IMR-90 (cell line): ENCODE measurements at regions not wholly inside any gene's neighbourhood (a gene's known extent, or its start where the extent isn't known, plus 50 kb on each side); places are given as distances from the start of the nearest gene placed in this dataset.

Experiments
- ATAC-seq: fragments of 200-7000 bp; cut with Tn5 transposase; 2 replicates; pipeline ENCODE4 v1.9.1; 2020; ENCODE audit warnings: low read depth, mild to moderate bottlenecking, moderate library complexity
- BruUV-seq: library from RNA; stranded (reverse); fragments of 400-500 nt; replicated peaks from 2 replicates; lab custom pipeline; 2021; lab: Mats Ljungman, UMichigan
- CTCF ChIA-PET: fragments of 300-600 bp; formaldehyde crosslinking; extraction: SDS; loops from one replicate; lab custom pipeline; 2021; ENCODE audit warnings: antibody characterized with exemption; lab: Yijun Ruan, JAX
- POLR2A ChIA-PET: fragments of 300-600 bp; sonication (Branson Sonifier 250); formaldehyde crosslinking; loops from one replicate; lab custom pipeline; 2022; ENCODE audit warnings: antibody characterized with exemption; ENCODE audit not compliant: unreplicated experiment; lab: Charles Lee
- DNase-seq: peaks from one replicate; pipeline ENCODE4 v3.0.0; 2013
- H2AFZ ChIP-seq: replicated peaks from 2 replicates; pipeline ENCODE3; 2013; ENCODE audit warnings: low read length, mild to moderate bottlenecking; ENCODE audit not compliant: poor library complexity
- H2AK5ac ChIP-seq: 2 replicates; pipeline ENCODE4 v1.6.1; 2013; ENCODE audit warnings: low read depth, low read length, inconsistent platforms
- H2AK9ac ChIP-seq: replicated peaks from 2 replicates; pipeline ENCODE3; 2013; ENCODE audit warnings: mild to moderate bottlenecking, low read depth, low read length, moderate library complexity; ENCODE audit not compliant: poor library complexity
- H2BK120ac ChIP-seq: 2 replicates; pipeline ENCODE4 v1.6.1; 2013; ENCODE audit warnings: low read depth, low read length, inconsistent platforms
- H2BK15ac ChIP-seq: 3 replicates; pipeline ENCODE4 v1.6.1; 2013; ENCODE audit warnings: low read depth, low read length, inconsistent platforms
- H2BK20ac ChIP-seq: 2 replicates; pipeline ENCODE4 v1.6.1; 2013; ENCODE audit warnings: low read depth, mild to moderate bottlenecking, inconsistent platforms, low read length, moderate library complexity
- H2BK5ac ChIP-seq: 2 replicates; pipeline ENCODE4 v1.6.1; 2013; ENCODE audit warnings: mild to moderate bottlenecking, low read depth, low read length, inconsistent platforms; ENCODE audit not compliant: poor library complexity, severe bottlenecking
- H3K14ac ChIP-seq: replicated peaks from 2 replicates; pipeline ENCODE4 v1.6.1; 2013; ENCODE audit warnings: low read depth, low read length, inconsistent platforms
- H3K18ac ChIP-seq: 2 replicates; pipeline ENCODE4 v1.6.1; 2013; ENCODE audit warnings: low read depth, low read length, control low read depth
- H3K23ac ChIP-seq: 2 replicates; pipeline ENCODE4 v1.6.1; 2013; ENCODE audit warnings: low read depth, low read length, inconsistent platforms
- H3K27ac ChIP-seq: 2 replicates; pipeline ENCODE4 v1.5.1; 2013; ENCODE audit warnings: mild to moderate bottlenecking, control low read depth, low read length; ENCODE audit not compliant: insufficient read depth
- H3K27me3 ChIP-seq: 2 replicates; pipeline ENCODE4 v1.6.1; 2013; ENCODE audit warnings: low read length; ENCODE audit not compliant: control insufficient read depth, insufficient read depth
- H3K36me3 ChIP-seq: 2 replicates; pipeline ENCODE4 v1.6.1; 2013; ENCODE audit warnings: low read length, mixed read lengths; ENCODE audit not compliant: control insufficient read depth, insufficient read depth
- H3K4ac ChIP-seq: 2 replicates; pipeline ENCODE4 v1.6.1; 2013; ENCODE audit warnings: low read depth, low read length, inconsistent platforms
- H3K4me1 ChIP-seq: 2 replicates; pipeline ENCODE4 v1.6.1; 2013; ENCODE audit warnings: low read length, mixed read lengths; ENCODE audit not compliant: control insufficient read depth, insufficient read depth
- H3K4me2 ChIP-seq: 2 replicates; pipeline ENCODE4 v1.6.1; 2013; ENCODE audit warnings: low read depth, mild to moderate bottlenecking, control low read depth, low read length, moderate library complexity
- H3K4me3 ChIP-seq: 2 replicates; pipeline ENCODE4 v1.5.1; 2013; ENCODE audit warnings: low read depth, mild to moderate bottlenecking, control low read depth, low read length, moderate library complexity; ENCODE audit not compliant: insufficient read depth
- H3K56ac ChIP-seq: 2 replicates; pipeline ENCODE4 v1.6.1; 2013; ENCODE audit warnings: low read length, inconsistent platforms; ENCODE audit not compliant: insufficient read depth; ENCODE audit errors: extremely low read depth
- H3K79me1 ChIP-seq, 2 experiments: 2 replicates each; pipeline ENCODE4 v1.6.1; 2013; ENCODE audit warnings: low read length in 2 of 2, inconsistent platforms in 1 of 2, low read depth in 1 of 2
- H3K9ac ChIP-seq: 2 replicates; pipeline ENCODE4 v1.6.1; 2013; ENCODE audit warnings: low read depth, low read length, control low read depth
- H3K9me1 ChIP-seq: 2 replicates; pipeline ENCODE4 v1.6.1; 2013; ENCODE audit warnings: low read length, inconsistent platforms; ENCODE audit not compliant: insufficient read depth
- H3K9me3 ChIP-seq: 2 replicates; pipeline ENCODE4 v1.6.1; 2013; ENCODE audit warnings: low read length; ENCODE audit not compliant: control insufficient read depth, insufficient read depth
- H4K20me1 ChIP-seq: 2 replicates; pipeline ENCODE4 v1.6.1; 2013; ENCODE audit warnings: low read length, inconsistent platforms; ENCODE audit not compliant: insufficient read depth
- H4K5ac ChIP-seq: 2 replicates; pipeline ENCODE4 v1.6.1; 2013; ENCODE audit warnings: mild to moderate bottlenecking, low read depth, low read length, control low read depth
- H4K8ac ChIP-seq, 2 experiments: 2 replicates each; pipeline ENCODE4 v1.6.1; 2013; ENCODE audit warnings: low read depth in 2 of 2, low read length in 2 of 2, control low read depth in 1 of 2, inconsistent platforms in 1 of 2
- H4K91ac ChIP-seq: 2 replicates; pipeline ENCODE4 v1.6.1; 2013; ENCODE audit warnings: low read depth, low read length, inconsistent platforms; ENCODE audit not compliant: insufficient read depth
- BHLHE40 ChIP-seq: fragments of 150-350 bp; IDR thresholded peaks from 2 replicates; pipeline ENCODE4 v1.6.1; 2016; ENCODE audit warnings: mild to moderate bottlenecking, low read depth, low read length
- CEBPB ChIP-seq: IDR thresholded peaks from 2 replicates; pipeline ENCODE4 v1.6.1; 2012; ENCODE audit warnings: low read depth, low read length, improper control_type of control experiment
- CHD1 ChIP-seq: IDR thresholded peaks from 2 replicates; pipeline ENCODE4 v1.6.1; 2012; ENCODE audit warnings: low read depth, low read length, improper control_type of control experiment
- CTCF ChIP-seq: conservative IDR thresholded peaks from 2 replicates; pipeline ENCODE4 v1.5.1; 2012; ENCODE audit warnings: mild to moderate bottlenecking, low read depth, low read length, improper control_type of control experiment
- FOS ChIP-seq: fragments of 150-350 bp; IDR thresholded peaks from 2 replicates; pipeline ENCODE4 v1.6.1; 2016; ENCODE audit warnings: low read depth, low read length
- MAFK ChIP-seq: IDR thresholded peaks from 2 replicates; pipeline ENCODE4 v1.6.1; 2012; ENCODE audit warnings: low read depth, low read length, improper control_type of control experiment
- MXI1 ChIP-seq: IDR thresholded peaks from 2 replicates; pipeline ENCODE4 v1.6.1; 2012; ENCODE audit warnings: low read depth, mild to moderate bottlenecking, low read length, moderate library complexity, borderline replicate concordance
- NFE2L2 ChIP-seq: fragments of 150-350 bp; IDR thresholded peaks from 2 replicates; pipeline ENCODE4 v1.6.1; 2016; ENCODE audit warnings: low read depth, mild to moderate bottlenecking, low read length
- POLR2A ChIP-seq: IDR thresholded peaks from 2 replicates; pipeline ENCODE4 v1.6.1; 2012; ENCODE audit warnings: mild to moderate bottlenecking, low read depth, low read length
- RAD21 ChIP-seq: IDR thresholded peaks from 2 replicates; pipeline ENCODE4 v1.6.1; 2012; ENCODE audit warnings: low read length, improper control_type of control experiment
- RCOR1 ChIP-seq: IDR thresholded peaks from 2 replicates; pipeline ENCODE4 v1.6.1; 2012; ENCODE audit warnings: mild to moderate bottlenecking, low read length, improper control_type of control experiment; ENCODE audit not compliant: insufficient replicate concordance
- RFX5 ChIP-seq: IDR thresholded peaks from 2 replicates; pipeline ENCODE4 v1.8.0; 2012; ENCODE audit warnings: low read depth, mild to moderate bottlenecking, low read length, moderate library complexity
- SMC3 ChIP-seq: fragments of 150-350 bp; IDR thresholded peaks from 2 replicates; pipeline ENCODE4 v1.6.1; 2016; ENCODE audit warnings: low read depth, mild to moderate bottlenecking, antibody characterized with exemption, low read length, moderate library complexity
- WGBS, 2 experiments: methylation state at CpG; one replicate each; pipeline versions ENCODE4 v1.1.5 to v1.1.7; 2013; ENCODE audit warnings: missing lambda C conversion rate in 2 of 2; ENCODE audit not compliant: insufficient read length in 1 of 2; ENCODE audit errors: extremely low coverage in 2 of 2; 5-methylcytosine and 5-hydroxymethylcytosine counted together
- dilution Hi-C: fragments of 300-500 bp; cut with HindIII; formaldehyde crosslinking; loops from one replicate; pipeline ENCODE4 v1.14.3; 2018; ENCODE audit warnings: low sequenced_read_pairs; ENCODE audit not compliant: unreplicated experiment
- in situ Hi-C: fragments of 300-500 bp; cut with MboI; formaldehyde crosslinking; loops from 3 replicates; pipeline ENCODE4 v1.14.3; 2019; ENCODE audit warnings: low sequenced_read_pairs, inconsistent platforms, mixed read lengths
- intact Hi-C: fragments of 100-400 bp; cut with micrococcal nuclease; formaldehyde crosslinking; loops from 2 replicates; pipeline ENCODE4 v1.10.0; 2022
- TF ChIP-seq, protein P1 (sequence below): fragments of 150-350 bp; IDR thresholded peaks from 2 replicates; pipeline ENCODE4 v1.6.1; 2016; ENCODE audit warnings: low read depth, mild to moderate bottlenecking, low read length, moderate library complexity, borderline replicate concordance
- TF ChIP-seq, protein P2 (sequence below): fragments of 150-350 bp; IDR thresholded peaks from 2 replicates; pipeline ENCODE4 v1.6.1; 2017; ENCODE audit warnings: mild to moderate bottlenecking, antibody characterized with exemption, low read length, low read depth

DNA sequence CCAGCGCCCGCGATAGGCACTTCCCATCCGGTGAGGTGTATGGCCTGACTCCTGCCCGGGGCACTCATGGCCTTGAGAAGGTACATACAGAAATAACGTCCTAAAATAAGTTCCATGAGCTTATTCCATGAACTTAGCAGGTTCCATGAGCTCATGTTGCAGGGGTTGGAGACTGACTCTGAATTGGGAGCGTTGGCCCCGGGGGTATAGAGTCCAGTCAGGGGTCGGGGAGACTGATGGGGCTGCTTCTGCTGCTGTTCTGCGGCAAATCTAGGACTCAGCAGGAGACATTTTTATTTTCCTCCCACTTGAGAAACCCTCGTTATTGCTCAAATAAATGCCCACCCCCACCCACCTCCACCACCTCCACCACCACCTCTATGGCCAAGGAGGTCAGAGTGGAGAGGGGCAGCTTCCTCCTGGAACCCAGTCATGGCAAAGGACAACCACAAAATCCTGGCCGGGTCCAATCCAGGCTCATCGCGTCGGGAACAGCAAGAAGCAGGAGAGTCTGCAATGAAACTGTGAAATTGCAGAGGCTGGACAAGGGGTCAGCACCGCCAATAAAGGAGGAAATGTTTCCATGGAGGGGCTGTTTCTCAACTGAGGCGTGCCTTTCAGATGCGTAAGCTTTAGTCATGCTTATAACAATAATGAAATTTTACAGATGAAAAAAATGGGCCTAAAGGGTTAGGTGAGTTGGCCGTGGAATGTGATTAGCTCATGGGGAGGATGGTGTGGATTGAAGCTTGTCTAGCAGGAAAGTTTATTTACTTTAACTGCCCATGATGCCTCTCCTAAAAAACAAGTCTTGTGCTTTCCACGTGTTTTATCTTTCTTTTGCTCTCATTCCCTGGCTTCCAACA is 136.6 kb upstream of the ALKAL2 start:
- BruUV-seq, result no TSS peak
- H3K27ac ChIP-seq, result no peak overlapping the region
- intact Hi-C loops (no loop called here), dilution Hi-C loops (no loop called here), in situ Hi-C loops (no loop called here)
- no peaks in the 10 kb centered on the region for H3K27me3 ChIP-seq
- H3K9me1 ChIP-seq, result no peaks in the 10 kb centered on the region
- no peak overlapping the region for H3K23ac ChIP-seq
- ATAC-seq (no peak), DNase-seq (no peak)
- H2AK5ac ChIP-seq, result no peak overlapping the region
- ChIA-PET CTCF (no interaction called here), POLR2A (no interaction called here)
- H3K4me2 ChIP-seq, result no peak overlapping the region
- H3K79me1 ChIP-seq, result no peaks in the 10 kb centered on the region
- no peaks in the 10 kb centered on the region for H4K20me1 ChIP-seq
- no peak overlapping the region for H2BK120ac ChIP-seq
- H3K4me3 ChIP-seq, result no peak overlapping the region
- H3K9me3 ChIP-seq, result peaks cover 47% of the 10 kb centered on the region
- H3K9ac ChIP-seq, result no peak overlapping the region
- H3K36me3 ChIP-seq, result no peaks in the 10 kb centered on the region
- no peak overlapping the region for H4K5ac ChIP-seq
- no peak overlapping the region for H3K14ac ChIP-seq
- no peak overlapping the region for H4K8ac ChIP-seq
- no peak overlapping the region for H3K4ac ChIP-seq
- no peak overlapping the region for H3K18ac ChIP-seq
- no peak overlapping the region for H4K91ac ChIP-seq
- H3K4me1 ChIP-seq, result no peaks in the 10 kb centered on the region
- no peak overlapping the region for H2BK20ac ChIP-seq
- no peak overlapping the region for H2BK15ac ChIP-seq
- H2AFZ ChIP-seq, result no peak overlapping the region
- no peak overlapping the region for H2AK9ac ChIP-seq
- TF ChIP-seq FOS (no peak), CHD1 (no peak), MAFK (no peak), RCOR1 (no peak), CTCF (no peak), RAD21 (no peak), SMC3 (no peak), POLR2A (no peak), MXI1 (no peak), RFX5 (no peak), BHLHE40 (no peak), NFE2L2 (no peak), CEBPB (no peak)
- TF ChIP-seq, protein P1, sequence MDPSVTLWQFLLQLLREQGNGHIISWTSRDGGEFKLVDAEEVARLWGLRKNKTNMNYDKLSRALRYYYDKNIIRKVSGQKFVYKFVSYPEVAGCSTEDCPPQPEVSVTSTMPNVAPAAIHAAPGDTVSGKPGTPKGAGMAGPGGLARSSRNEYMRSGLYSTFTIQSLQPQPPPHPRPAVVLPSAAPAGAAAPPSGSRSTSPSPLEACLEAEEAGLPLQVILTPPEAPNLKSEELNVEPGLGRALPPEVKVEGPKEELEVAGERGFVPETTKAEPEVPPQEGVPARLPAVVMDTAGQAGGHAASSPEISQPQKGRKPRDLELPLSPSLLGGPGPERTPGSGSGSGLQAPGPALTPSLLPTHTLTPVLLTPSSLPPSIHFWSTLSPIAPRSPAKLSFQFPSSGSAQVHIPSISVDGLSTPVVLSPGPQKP, result no peak
- TF ChIP-seq, protein P2, sequence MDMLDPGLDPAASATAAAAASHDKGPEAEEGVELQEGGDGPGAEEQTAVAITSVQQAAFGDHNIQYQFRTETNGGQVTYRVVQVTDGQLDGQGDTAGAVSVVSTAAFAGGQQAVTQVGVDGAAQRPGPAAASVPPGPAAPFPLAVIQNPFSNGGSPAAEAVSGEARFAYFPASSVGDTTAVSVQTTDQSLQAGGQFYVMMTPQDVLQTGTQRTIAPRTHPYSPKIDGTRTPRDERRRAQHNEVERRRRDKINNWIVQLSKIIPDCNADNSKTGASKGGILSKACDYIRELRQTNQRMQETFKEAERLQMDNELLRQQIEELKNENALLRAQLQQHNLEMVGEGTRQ, result no peak
- no peak overlapping the region for H2BK5ac ChIP-seq
- no peak overlapping the region for H3K56ac ChIP-seq
- WGBS, 2 experiments, result no CpG with 5 or more reads among the region's 20 CpGs
